DND-41 (cell line): ENCODE measurements at regions not wholly inside any gene's neighbourhood (a gene's known extent, or its start where the extent isn't known, plus 50 kb on each side); places are given as distances from the start of the nearest gene placed in this dataset.

ENCODE experiments used
- ATAC-seq: fragments of 200-7000 bp; cut with Tn5 transposase; 3 replicates; pipeline ENCODE4 v1.9.1; 2021; ENCODE audit warnings: low read depth; ENCODE audit not compliant: insufficient read depth
- DNase-seq: peaks from one replicate; pipeline ENCODE4 v3.0.0-alpha.2; 2020
- H2AFZ ChIP-seq: 2 replicates; pipeline ENCODE4 v1.6.0; 2012; ENCODE audit warnings: low read depth, low read length
- H3K27ac ChIP-seq: 2 replicates; pipeline ENCODE4 v1.5.1; 2012; ENCODE audit warnings: low read length, inconsistent platforms
- H3K27me3 ChIP-seq: fragments of 200-600 bp; sonication (generic); 2 replicates; pipeline ENCODE4 v1.6.0; 2012; ENCODE audit warnings: low read length, mild to moderate bottlenecking, inconsistent platforms; ENCODE audit not compliant: insufficient read depth, poor library complexity
- H3K36me3 ChIP-seq: 2 replicates; pipeline ENCODE4 v1.5.1; 2012; ENCODE audit warnings: low read length, inconsistent platforms; ENCODE audit not compliant: insufficient read depth
- H3K4me1 ChIP-seq: 2 replicates; pipeline ENCODE4 v1.5.1; 2012; ENCODE audit warnings: mild to moderate bottlenecking, low read length; ENCODE audit not compliant: insufficient read depth
- H3K4me2 ChIP-seq: 2 replicates; pipeline ENCODE4 v1.6.0; 2012; ENCODE audit warnings: mild to moderate bottlenecking, moderate library complexity, low read length, inconsistent platforms; ENCODE audit not compliant: insufficient read depth
- H3K4me3 ChIP-seq, 2 experiments: fragments of 200-600 bp in 1 of 2; shearing (Covaris generic) in 1 of 2; 2 replicates each; pipeline ENCODE4 v1.5.1; 2012 to 2016; ENCODE audit warnings: inconsistent platforms in 2 of 2, low read length in 2 of 2, mild to moderate bottlenecking in 2 of 2, low read depth in 1 of 2, moderate library complexity in 1 of 2
- H3K79me2 ChIP-seq: 2 replicates; pipeline ENCODE4 v1.6.0; 2012; ENCODE audit warnings: low read length, inconsistent platforms; ENCODE audit not compliant: insufficient read depth
- H3K9ac ChIP-seq: 2 replicates; pipeline ENCODE4 v1.6.0; 2012; ENCODE audit warnings: low read depth, mild to moderate bottlenecking, inconsistent platforms, low read length, moderate library complexity
- H3K9me3 ChIP-seq: 2 replicates; pipeline ENCODE4 v1.5.1; 2012; ENCODE audit warnings: low read length, moderate library complexity, mild to moderate bottlenecking, inconsistent platforms; ENCODE audit not compliant: insufficient read depth, severe bottlenecking
- H4K20me1 ChIP-seq: 2 replicates; pipeline ENCODE4 v1.6.0; 2012; ENCODE audit warnings: low read length; ENCODE audit not compliant: insufficient read depth
- EZH2 ChIP-seq: IDR thresholded peaks from 3 replicates; pipeline ENCODE4 v1.6.1; 2012; ENCODE audit warnings: borderline replicate concordance, low read depth, mild to moderate bottlenecking, moderate library complexity, low read length, inconsistent platforms; ENCODE audit not compliant: severe bottlenecking
- TF ChIP-seq, protein P1 (sequence below): IDR thresholded peaks from 2 replicates; pipeline ENCODE4 v1.5.1; 2012; ENCODE audit warnings: borderline replicate concordance, low read length, moderate library complexity, mild to moderate bottlenecking; ENCODE audit not compliant: poor library complexity, severe bottlenecking; ENCODE audit errors: extremely low read depth

GRCh38 chr11:87417951-87418350 lies 380.2 kb downstream of the TMEM135 start:
- Histone ChIP-seq H3K36me3 (no peaks in the 10 kb centered on the region), H3K27me3 (peaks cover 5% of the 10 kb centered on the region), H3K27ac (no peak overlapping the region), H3K9me3 (no peaks in the 10 kb centered on the region), H3K9ac (no peak overlapping the region), H3K79me2 (no peaks in the 10 kb centered on the region), H2AFZ (no peak overlapping the region), H3K4me1 (no peaks in the 10 kb centered on the region), H3K4me3 (no peak overlapping the region), H4K20me1 (no peaks in the 10 kb centered on the region), H3K4me2 (no peak overlapping the region)
- DNase-seq (no peak), ATAC-seq (no peak)
- no peak for TF ChIP-seq EZH2
- TF ChIP-seq, protein P1, sequence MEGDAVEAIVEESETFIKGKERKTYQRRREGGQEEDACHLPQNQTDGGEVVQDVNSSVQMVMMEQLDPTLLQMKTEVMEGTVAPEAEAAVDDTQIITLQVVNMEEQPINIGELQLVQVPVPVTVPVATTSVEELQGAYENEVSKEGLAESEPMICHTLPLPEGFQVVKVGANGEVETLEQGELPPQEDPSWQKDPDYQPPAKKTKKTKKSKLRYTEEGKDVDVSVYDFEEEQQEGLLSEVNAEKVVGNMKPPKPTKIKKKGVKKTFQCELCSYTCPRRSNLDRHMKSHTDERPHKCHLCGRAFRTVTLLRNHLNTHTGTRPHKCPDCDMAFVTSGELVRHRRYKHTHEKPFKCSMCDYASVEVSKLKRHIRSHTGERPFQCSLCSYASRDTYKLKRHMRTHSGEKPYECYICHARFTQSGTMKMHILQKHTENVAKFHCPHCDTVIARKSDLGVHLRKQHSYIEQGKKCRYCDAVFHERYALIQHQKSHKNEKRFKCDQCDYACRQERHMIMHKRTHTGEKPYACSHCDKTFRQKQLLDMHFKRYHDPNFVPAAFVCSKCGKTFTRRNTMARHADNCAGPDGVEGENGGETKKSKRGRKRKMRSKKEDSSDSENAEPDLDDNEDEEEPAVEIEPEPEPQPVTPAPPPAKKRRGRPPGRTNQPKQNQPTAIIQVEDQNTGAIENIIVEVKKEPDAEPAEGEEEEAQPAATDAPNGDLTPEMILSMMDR, result no peak

DNA sequence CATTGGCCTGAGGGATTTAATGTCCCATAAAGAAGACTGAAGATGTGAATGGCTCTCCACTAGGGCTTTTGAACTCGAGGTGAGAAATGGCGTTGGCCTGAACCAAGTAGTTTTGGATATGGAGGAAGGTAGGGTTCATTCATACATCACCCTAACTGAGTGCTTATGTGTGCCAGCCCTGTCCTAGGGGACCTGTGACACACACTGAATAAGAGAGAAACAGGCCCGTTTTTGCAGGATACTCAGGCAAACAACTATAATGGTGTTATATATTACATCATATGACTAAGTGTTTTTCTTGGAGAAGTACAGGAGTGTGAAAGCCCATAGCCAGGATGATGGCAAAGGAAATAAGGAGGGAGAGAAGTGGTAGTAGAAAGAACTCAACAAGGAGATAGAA lies 368.1 kb downstream of the TMEM135 start:
- Histone ChIP-seq H3K79me2 (no peaks in the 10 kb centered on the region), H3K4me2 (no peak overlapping the region), H3K9me3 (no peaks in the 10 kb centered on the region), H2AFZ (no peak overlapping the region), H3K36me3 (no peaks in the 10 kb centered on the region), H3K9ac (no peak overlapping the region), H3K27ac (no peak overlapping the region), H4K20me1 (no peaks in the 10 kb centered on the region), H3K4me3 (no peak overlapping the region), H3K27me3 (no peaks in the 10 kb centered on the region), H3K4me1 (no peaks in the 10 kb centered on the region)
- ATAC-seq, result no peak
- no peak for TF ChIP-seq EZH2
- no peak for DNase-seq

DNA sequence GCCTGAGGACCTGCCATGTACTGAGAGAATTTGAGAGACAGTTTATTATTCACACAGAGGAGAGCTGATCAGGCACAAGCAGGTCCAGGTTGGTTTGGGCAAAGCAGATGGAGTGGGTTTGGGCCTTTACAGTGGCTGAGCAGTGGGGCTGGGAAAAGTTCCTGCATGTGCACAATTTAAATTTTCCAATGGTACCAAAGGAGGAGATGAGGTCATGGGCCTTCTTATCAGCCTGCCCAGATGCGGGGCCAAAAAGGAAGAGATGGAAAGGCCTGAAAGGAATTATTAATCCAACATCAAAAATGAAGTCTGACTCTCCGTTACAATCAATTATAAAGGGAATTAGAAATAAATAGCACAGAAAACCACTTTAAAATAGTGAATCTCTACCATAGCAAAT lies 367.6 kb downstream of the TMEM135 start:
- no peak for ATAC-seq
- Histone ChIP-seq H3K4me3 (no peak overlapping the region), H3K27me3 (no peaks in the 10 kb centered on the region), H3K36me3 (no peaks in the 10 kb centered on the region), H3K4me1 (no peaks in the 10 kb centered on the region), H2AFZ (no peak overlapping the region), H3K9ac (no peak overlapping the region), H4K20me1 (no peaks in the 10 kb centered on the region), H3K79me2 (no peaks in the 10 kb centered on the region), H3K9me3 (no peaks in the 10 kb centered on the region), H3K4me2 (no peak overlapping the region), H3K27ac (no peak overlapping the region)
- no peak for TF ChIP-seq EZH2
- TF ChIP-seq, protein P1, result no peak
- no peak for DNase-seq

GRCh38 chr11:87401653-87402052 lies 363.9 kb downstream of the TMEM135 start:
- DNase-seq, result no peak
- no peak for TF ChIP-seq EZH2
- TF ChIP-seq, protein P1, result no peak
- no peak for ATAC-seq

More at GRCh38 chr11:87401653-87402052, 363.9 kb downstream of the TMEM135 start:
- no peaks in the 10 kb centered on the region for H3K4me1 ChIP-seq
- H3K4me3 ChIP-seq, result no peak overlapping the region
- H4K20me1 ChIP-seq, result no peaks in the 10 kb centered on the region
- no peak overlapping the region for H3K4me2 ChIP-seq
- no peak overlapping the region for H3K27ac ChIP-seq
- H3K9ac ChIP-seq, result no peak overlapping the region
- no peaks in the 10 kb centered on the region for H3K27me3 ChIP-seq
- H3K79me2 ChIP-seq, result no peaks in the 10 kb centered on the region
- no peak overlapping the region for H2AFZ ChIP-seq
- H3K36me3 ChIP-seq, result no peaks in the 10 kb centered on the region
- H3K9me3 ChIP-seq, result no peaks in the 10 kb centered on the region
